AG08395 (cell line): ENCODE measurements at regions not wholly inside any gene's neighbourhood (a gene's known extent, or its start where the extent isn't known, plus 50 kb on each side); places are given as distances from the start of the nearest gene placed in this dataset.
A peak's percentile ranks its signal among the peaks of the same experiment; 100 is the strongest.

ENCODE experiments used
- DNase-seq: peaks from one replicate; pipeline ENCODE4 v3.0.0; 2012; ENCODE audit warnings: mixed read lengths, low spot score

- DNase-seq = no peak
Measured at GRCh38 chr4:129550281-129550785, 454.4 kb downstream of the C4orf33 start.

DNA sequence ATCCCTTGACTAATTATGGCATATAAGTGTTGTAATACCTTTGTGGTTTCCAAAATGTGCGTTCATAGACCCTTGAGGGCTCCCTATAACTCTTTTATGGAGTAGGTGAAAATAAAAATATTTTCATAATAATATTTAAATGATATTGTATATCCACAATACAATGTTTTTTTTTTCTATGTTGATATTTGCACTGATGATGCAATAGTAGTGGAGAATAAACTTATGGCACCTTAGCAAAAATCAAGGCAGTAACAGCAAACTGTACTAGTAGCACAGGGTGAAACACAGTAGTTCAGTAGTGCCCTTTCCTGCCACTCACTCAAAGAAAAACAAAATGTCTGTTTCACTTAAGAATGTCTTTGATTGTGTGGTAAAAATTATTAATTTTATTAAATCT is 465.3 kb downstream of the C4orf33 start:
- DNase-seq = no peak

DNA sequence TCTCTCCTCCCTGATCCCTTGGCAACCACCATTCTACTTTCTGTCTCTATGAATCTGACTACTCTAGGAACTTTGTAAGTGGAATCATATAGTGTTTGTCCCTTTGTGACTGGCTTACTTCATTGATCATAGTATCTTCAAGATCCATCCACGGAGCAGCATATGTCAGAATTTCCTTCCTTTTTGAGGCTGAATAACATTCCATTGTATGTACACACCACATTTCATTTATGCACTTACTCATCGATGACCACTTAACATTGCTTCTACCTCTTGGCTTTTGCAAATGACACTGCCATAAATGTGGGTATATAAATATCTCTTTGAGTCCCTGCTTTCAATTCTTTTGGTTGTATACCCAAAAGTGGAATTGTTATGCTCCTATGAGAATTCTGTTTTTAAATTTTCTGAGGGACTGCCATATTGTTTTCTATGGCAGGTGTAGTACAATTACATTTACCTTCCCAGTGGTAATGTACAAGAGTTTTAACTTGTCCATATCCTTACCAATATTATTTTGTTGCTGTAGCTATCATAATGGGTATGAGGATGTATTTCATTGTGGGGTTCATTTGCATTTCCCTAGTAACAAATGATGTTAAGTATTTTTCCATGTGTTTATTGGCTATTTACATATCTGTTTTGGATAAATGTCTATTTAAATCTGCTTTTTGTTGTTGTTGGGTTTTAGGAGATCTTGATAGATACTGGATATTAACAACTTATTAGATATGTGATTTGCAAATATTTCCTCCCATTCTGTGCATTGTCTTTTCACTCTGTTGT is 466.1 kb downstream of the C4orf33 start:
- no peak for DNase-seq

- DNase-seq = no peak
Measured at GRCh38 chr4:129565214-129565613, 469.3 kb downstream of the C4orf33 start.

- DNase-seq = no peak
Measured at GRCh38 chr4:129570326-129570725, 474.4 kb downstream of the C4orf33 start.

- no peak for DNase-seq
Measured at GRCh38 chr4:129578336-129578735, 482.4 kb downstream of the C4orf33 start.

GRCh38 chr4:129581305-129581704 is 485.4 kb downstream of the C4orf33 start:
- DNase-seq = no peak

DNA sequence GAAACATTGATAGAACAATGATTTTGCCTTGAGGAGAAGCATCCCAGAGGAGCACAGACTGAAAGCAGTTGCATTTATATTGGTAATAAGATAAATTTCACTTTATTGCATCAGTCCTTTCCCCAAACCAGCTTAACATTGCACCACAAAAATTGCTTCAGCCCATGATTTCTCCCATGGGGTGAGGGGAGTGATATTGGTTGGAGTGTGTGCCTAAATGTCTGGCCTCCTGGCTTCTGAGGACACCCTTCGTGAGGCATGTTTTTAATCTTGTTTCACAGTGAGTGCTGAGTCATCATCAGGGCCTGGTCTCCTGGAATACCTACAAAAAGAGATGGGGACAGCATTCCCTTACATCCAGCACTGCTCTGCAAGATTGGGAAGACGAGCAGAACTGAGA is 487.9 kb downstream of the C4orf33 start:
- no peak for DNase-seq

DNA sequence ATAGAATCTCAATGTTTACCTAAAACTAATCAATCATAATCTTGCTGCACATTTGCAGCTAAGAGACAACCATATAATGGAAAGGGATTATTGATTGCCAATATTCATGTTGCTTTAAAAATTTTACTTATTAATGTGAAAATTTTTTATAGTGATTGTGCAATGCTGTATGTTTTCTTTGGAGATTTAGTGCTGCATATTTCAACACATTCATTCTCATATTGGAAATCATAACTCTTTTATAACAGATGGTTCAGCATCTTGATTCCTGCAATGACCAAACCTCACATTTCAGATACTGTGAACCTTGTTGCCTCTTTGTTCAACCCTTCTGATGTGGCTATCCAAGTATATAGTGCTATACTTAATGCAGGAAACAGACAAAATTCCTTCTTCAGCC is 502.6 kb downstream of the C4orf33 start:
- no peak for DNase-seq

DNA sequence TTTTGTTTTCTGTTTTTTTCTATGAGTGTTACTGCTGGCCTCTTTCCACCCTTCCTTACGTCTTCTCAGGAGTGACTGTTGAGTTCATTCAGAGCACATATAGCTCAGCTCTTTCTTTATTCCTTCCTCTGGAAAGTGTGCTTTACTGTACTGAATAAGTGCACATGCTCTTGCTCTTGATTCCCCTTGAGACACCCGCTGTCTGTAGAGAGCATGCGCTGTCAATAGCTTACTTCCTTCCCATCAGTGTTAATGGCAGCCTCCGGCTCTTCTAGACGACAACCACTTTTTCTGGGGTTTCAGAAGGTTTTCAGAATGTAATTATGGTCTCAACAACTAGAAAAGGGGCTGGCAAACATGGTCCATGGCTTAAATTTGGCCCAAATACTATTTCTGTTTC is 504.9 kb downstream of the C4orf33 start:
- no peak for DNase-seq

DNA sequence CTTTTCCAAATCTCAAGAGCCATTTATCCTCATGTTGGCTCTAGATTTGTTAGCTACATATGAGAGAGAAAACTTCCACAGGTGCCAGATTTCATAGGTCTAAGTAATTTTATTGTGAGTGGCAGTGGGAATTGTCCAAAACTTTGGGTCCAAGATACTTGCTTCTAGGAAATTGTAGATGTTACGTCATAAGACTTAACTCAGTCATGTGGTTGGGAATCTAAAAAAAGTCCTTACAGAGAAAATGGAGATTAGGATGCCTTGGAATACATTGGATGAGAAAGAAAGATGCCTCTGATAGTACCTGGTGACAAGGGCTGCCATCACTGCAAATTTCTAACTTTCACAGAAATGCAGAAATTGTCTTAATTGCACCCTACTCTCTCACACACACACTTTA is 506.5 kb downstream of the C4orf33 start:
- no peak for DNase-seq

- no peak for DNase-seq
Measured at GRCh38 chr4:129603241-129603931, 507.4 kb downstream of the C4orf33 start.

GRCh38 chr4:129604632-129605255 is 508.8 kb downstream of the C4orf33 start:
- no peak for DNase-seq

GRCh38 chr4:129614611-129615010 is 518.7 kb downstream of the C4orf33 start:
- DNase-seq = no peak

DNA sequence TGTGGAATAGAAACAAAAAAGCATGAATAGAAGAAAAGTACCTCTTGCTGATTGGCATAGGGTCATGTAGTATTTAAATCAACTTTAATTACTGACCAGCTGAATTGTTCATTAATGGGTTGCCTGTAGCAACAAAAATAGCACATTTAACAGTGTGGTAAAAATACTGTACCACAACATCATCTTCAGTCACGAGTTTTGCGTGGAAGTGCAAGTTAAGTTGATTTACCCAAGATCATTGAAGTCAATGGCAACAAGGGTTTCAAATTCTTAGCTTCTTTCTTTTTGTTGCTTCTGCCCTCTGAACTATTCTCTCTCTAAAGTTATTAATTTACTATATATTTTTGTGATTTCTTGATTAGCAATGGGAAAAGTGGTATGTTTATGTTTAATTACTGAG is 526.6 kb downstream of the C4orf33 start:
- DNase-seq = no peak

GRCh38 chr4:129623233-129623875 is 527.4 kb downstream of the C4orf33 start:
- no peak for DNase-seq

GRCh38 chr4:129641179-129641578 is 545.2 kb downstream of the C4orf33 start:
- peak; percentile 2 for DNase-seq

GRCh38 chr4:129645461-129645860 is 549.5 kb downstream of the C4orf33 start:
- no peak for DNase-seq

- DNase-seq = no peak
Measured at GRCh38 chr4:129668092-129668491, 572.1 kb downstream of the C4orf33 start.

GRCh38 chr4:129672941-129673340 is 577.0 kb downstream of the C4orf33 start:
- no peak for DNase-seq

GRCh38 chr4:129675036-129675435 is 579.1 kb downstream of the C4orf33 start:
- DNase-seq = no peak

DNA sequence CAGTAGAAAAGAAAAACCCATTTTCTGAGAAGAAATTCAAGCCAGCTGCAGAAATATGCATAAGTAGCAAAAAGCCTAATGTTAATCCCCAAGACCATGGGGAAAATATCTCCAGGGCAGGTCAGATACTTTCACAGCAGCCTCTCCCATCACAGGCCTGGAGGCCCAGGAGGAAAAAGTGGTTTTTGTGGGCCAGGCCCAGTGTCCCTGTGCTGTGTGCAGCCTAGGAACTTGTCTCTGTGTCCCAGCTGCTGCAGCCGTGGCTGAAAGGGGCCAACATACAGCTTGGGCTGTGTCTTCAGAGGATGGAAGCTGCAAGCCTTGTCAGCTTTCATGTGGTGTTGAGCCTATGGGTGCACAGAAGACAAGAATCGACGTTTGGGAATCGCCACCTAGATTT is 581.0 kb downstream of the C4orf33 start:
- no peak for DNase-seq
